Fibroblast of lung (primary cell): ENCODE measurements at regions not wholly inside any gene's neighbourhood (a gene's known extent, or its start where the extent isn't known, plus 50 kb on each side); places are given as distances from the start of the nearest gene placed in this dataset.

Experiments
- DNase-seq, 2 donors: peaks; one replicate each; pipeline versions ENCODE4 v3.0.0 to v3.0.0-alpha.2; 2010; ENCODE audit warnings: low read depth in 2 of 2
- H2AFZ ChIP-seq: 2 replicates; pipeline ENCODE4 v1.5.1; 2012; ENCODE audit warnings: low read length, control low read depth, inconsistent platforms
- H3K27ac ChIP-seq: 2 replicates; pipeline ENCODE4 v1.5.1; 2011; ENCODE audit warnings: low read length, control low read depth; ENCODE audit not compliant: insufficient read depth
- H3K27me3 ChIP-seq: 2 replicates; pipeline ENCODE4 v1.5.1; 2011; ENCODE audit warnings: mild to moderate bottlenecking, low read length; ENCODE audit not compliant: control insufficient read depth, insufficient read depth
- H3K36me3 ChIP-seq: 2 replicates; pipeline ENCODE4 v1.5.1; 2011; ENCODE audit warnings: low read length; ENCODE audit not compliant: control insufficient read depth, insufficient read depth
- H3K4me1 ChIP-seq: 2 replicates; pipeline ENCODE4 v1.5.1; 2011; ENCODE audit warnings: low read length; ENCODE audit not compliant: control insufficient read depth, insufficient read depth; ENCODE audit errors: extremely low read depth
- H3K4me2 ChIP-seq: 2 replicates; pipeline ENCODE4 v1.5.1; 2011; ENCODE audit warnings: low read length, control low read depth; ENCODE audit not compliant: insufficient read depth; ENCODE audit errors: extremely low read depth
- H3K4me3 ChIP-seq, 4 experiments: fragments of 200-600 bp in 1 of 4; sonication (generic) in 1 of 4; replicated peaks in 1 of 4; 2 replicates each; pipeline ENCODE4 v1.5.1; 2011 to 2016; ENCODE audit warnings: low read length in 4 of 4, low read depth in 3 of 4, mild to moderate bottlenecking in 3 of 4, control low read depth in 2 of 4, inconsistent platforms in 1 of 4, mixed read lengths in 1 of 4; ENCODE audit not compliant: insufficient read depth in 1 of 4; ENCODE audit errors: control extremely low read depth in 1 of 4
- H3K79me2 ChIP-seq: 2 replicates; pipeline ENCODE4 v1.5.1; 2012; ENCODE audit warnings: mild to moderate bottlenecking, low read length, inconsistent platforms; ENCODE audit not compliant: control insufficient read depth, insufficient read depth
- H3K9ac ChIP-seq: 2 replicates; pipeline ENCODE4 v1.5.1; 2011; ENCODE audit warnings: mild to moderate bottlenecking, low read length, control low read depth; ENCODE audit not compliant: insufficient read depth
- H3K9me3 ChIP-seq: 2 replicates; pipeline ENCODE4 v1.5.1; 2012; ENCODE audit warnings: low read depth, low read length; ENCODE audit not compliant: control insufficient read depth, insufficient read depth
- H4K20me1 ChIP-seq: 2 replicates; pipeline ENCODE4 v1.5.1; 2011; ENCODE audit warnings: low read length; ENCODE audit not compliant: control insufficient read depth, insufficient read depth; ENCODE audit errors: extremely low read depth
- EZH2 ChIP-seq: IDR thresholded peaks from 2 replicates; pipeline ENCODE4 v1.5.1; 2012; ENCODE audit warnings: low read length, control low read depth, mild to moderate bottlenecking; ENCODE audit errors: missing control alignments
- TF ChIP-seq, protein P1 (sequence below), 2 donors: IDR thresholded peaks in 1 of 2; conservative IDR thresholded peaks in 1 of 2; 1 replicate in 1 of 2; 2 replicates in 1 of 2; pipeline ENCODE4 v1.5.1; 2011 to 2012; ENCODE audit warnings: low read length in 2 of 2, control low read depth in 1 of 2, inconsistent platforms in 1 of 2, low read depth in 1 of 2, mild to moderate bottlenecking in 1 of 2

DNA sequence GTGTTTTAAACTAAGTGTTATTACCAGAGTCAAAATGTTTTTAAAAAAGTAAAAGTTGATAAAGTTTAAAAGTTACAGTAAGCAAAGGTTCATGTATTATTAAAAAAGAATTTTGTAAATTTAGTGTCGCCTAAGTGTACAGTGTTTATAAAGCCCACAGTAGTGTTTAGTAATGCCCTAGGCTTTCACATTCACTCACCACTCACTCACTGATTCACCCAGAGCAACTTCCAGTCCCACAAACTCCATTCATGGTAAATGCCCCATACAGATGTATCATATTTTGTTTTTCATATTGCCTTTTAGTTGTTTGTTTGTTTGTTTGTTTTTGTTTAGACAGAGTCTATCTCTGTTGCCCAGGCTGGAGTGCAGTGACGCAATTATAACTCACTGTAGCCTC, 353.8 kb upstream of the PTBP2 start:
- Histone ChIP-seq H3K79me2 (no peaks in the 10 kb centered on the region), H3K4me1 (peaks cover 23% of the 10 kb centered on the region), H3K9me3 (no peaks in the 10 kb centered on the region), H2AFZ (no peak overlapping the region), H3K4me3 (no peak overlapping the region), H3K36me3 (no peaks in the 10 kb centered on the region), H3K27ac (no peak overlapping the region), H3K4me2 (no peak overlapping the region), H3K9ac (no peak overlapping the region), H3K27me3 (no peaks in the 10 kb centered on the region), H4K20me1 (no peaks in the 10 kb centered on the region)
- TF ChIP-seq EZH2, result no peak
- TF ChIP-seq, protein P1, sequence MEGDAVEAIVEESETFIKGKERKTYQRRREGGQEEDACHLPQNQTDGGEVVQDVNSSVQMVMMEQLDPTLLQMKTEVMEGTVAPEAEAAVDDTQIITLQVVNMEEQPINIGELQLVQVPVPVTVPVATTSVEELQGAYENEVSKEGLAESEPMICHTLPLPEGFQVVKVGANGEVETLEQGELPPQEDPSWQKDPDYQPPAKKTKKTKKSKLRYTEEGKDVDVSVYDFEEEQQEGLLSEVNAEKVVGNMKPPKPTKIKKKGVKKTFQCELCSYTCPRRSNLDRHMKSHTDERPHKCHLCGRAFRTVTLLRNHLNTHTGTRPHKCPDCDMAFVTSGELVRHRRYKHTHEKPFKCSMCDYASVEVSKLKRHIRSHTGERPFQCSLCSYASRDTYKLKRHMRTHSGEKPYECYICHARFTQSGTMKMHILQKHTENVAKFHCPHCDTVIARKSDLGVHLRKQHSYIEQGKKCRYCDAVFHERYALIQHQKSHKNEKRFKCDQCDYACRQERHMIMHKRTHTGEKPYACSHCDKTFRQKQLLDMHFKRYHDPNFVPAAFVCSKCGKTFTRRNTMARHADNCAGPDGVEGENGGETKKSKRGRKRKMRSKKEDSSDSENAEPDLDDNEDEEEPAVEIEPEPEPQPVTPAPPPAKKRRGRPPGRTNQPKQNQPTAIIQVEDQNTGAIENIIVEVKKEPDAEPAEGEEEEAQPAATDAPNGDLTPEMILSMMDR (conservative IDR thresholded peaks at IDR 0.05 in 1 of 2, IDR thresholded peaks at IDR 0.05 in 1 of 2; ENCODE audit: low read depth in 1 of 2, low read length in 2 of 2), result no peak
- peak; percentile 22 to 24 for DNase-seq

DNA sequence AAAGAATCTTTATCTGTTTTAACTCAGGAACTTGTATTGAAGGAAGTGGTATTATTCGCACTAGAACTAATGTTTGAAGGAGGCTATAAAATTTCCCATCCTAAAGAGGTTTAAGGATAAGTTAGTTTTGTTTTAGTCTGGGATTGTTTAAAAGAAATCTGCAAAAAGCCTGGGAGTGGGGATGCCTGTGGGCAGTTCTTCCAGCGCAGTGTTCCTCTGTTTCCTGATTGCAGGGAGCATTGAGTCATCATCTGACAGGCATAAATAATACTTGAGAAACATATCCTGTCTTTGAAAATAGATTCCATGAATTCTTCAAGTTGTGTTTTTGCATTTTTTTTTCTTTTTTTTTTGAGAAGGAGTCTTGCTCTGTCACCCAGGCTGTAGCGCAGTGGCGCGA, 350.8 kb upstream of the PTBP2 start:
- no peaks in the 10 kb centered on the region for H3K27me3 ChIP-seq

DNA sequence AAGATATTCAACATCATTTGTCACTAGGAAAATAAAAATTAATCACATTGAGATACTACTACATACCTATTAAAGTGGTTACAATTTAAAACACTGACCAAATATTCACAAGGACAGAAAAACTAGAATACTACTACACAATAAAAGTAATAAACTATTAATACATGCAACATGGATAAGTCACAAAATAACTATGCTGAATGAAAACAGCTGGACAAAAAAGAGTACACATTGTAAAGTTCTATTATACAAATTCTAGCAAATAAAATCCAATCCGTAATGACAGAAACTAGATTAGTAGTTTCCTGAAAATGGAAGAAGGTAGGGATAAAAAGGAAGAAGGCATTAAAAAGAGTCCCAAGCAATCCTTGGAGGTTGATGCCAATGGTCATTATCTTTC, 348.7 kb upstream of the PTBP2 start:
- no peak for DNase-seq
- Histone ChIP-seq H3K4me2 (no peak overlapping the region), H2AFZ (no peak overlapping the region), H3K4me3 (no peak overlapping the region), H3K27ac (no peak overlapping the region), H3K79me2 (no peaks in the 10 kb centered on the region), H4K20me1 (no peaks in the 10 kb centered on the region), H3K9ac (no peak overlapping the region), H3K9me3 (no peaks in the 10 kb centered on the region), H3K27me3 (no peaks in the 10 kb centered on the region), H3K4me1 (peaks cover 3% of the 10 kb centered on the region), H3K36me3 (no peaks in the 10 kb centered on the region)
- TF ChIP-seq, protein P1 (conservative IDR thresholded peaks at IDR 0.05 in 1 of 2, IDR thresholded peaks at IDR 0.05 in 1 of 2; ENCODE audit: low read depth in 1 of 2, low read length in 2 of 2), result no peak
- no peak for TF ChIP-seq EZH2

More for the DNA sequence above, 350.8 kb upstream of the PTBP2 start:
- Histone ChIP-seq H4K20me1 (no peaks in the 10 kb centered on the region), H2AFZ (no peak overlapping the region), H3K27ac (no peak overlapping the region), H3K4me3 (no peak overlapping the region), H3K9ac (no peak overlapping the region), H3K4me1 (peaks cover 5% of the 10 kb centered on the region), H3K36me3 (no peaks in the 10 kb centered on the region), H3K79me2 (no peaks in the 10 kb centered on the region), H3K4me2 (no peak overlapping the region), H3K9me3 (no peaks in the 10 kb centered on the region)
- peak; percentile 94 to 95 for DNase-seq
- TF ChIP-seq, protein P1 (conservative IDR thresholded peaks at IDR 0.05 in 1 of 2, IDR thresholded peaks at IDR 0.05 in 1 of 2; ENCODE audit: low read depth in 1 of 2, low read length in 2 of 2), result no peak
- TF ChIP-seq EZH2, result no peak
